GM23338 (cell line): ENCODE measurements at regions not wholly inside any gene's neighbourhood (a gene's known extent, or its start where the extent isn't known, plus 50 kb on each side); places are given as distances from the start of the nearest gene placed in this dataset.

Source experiments
- ATAC-seq: fragments of 200-7000 bp; cut with Tn5 transposase; 3 replicates; pipeline ENCODE4 v1.9.1; 2020
- DNase-seq: peaks from one replicate; pipeline ENCODE4 v3.0.0-alpha.2; 2015; ENCODE audit warnings: low spot score
- H2AFZ ChIP-seq: fragments of 200-600 bp; sonication (generic); 2 replicates; pipeline ENCODE4 v1.8.0; 2016; ENCODE audit warnings: antibody characterized with exemption, mild to moderate bottlenecking, moderate library complexity
- H3F3A ChIP-seq: fragments of 200-600 bp; sonication (generic); replicated peaks from 2 replicates; pipeline ENCODE4 v1.8.0; 2017; ENCODE audit warnings: antibody characterized with exemption, mixed run types, low read depth
- H3K27ac ChIP-seq: fragments of 200-600 bp; sonication (generic); 2 replicates; pipeline ENCODE4 v1.6.1; 2016; ENCODE audit warnings: low read depth
- H3K27me3 ChIP-seq: fragments of 200-600 bp; sonication (generic); 2 replicates; pipeline ENCODE4 v1.8.0; 2016; ENCODE audit warnings: mild to moderate bottlenecking, mixed run types, moderate library complexity; ENCODE audit not compliant: insufficient read depth
- H3K36me3 ChIP-seq: fragments of 200-600 bp; sonication (generic); 2 replicates; pipeline ENCODE4 v1.8.0; 2016; ENCODE audit warnings: mild to moderate bottlenecking; ENCODE audit not compliant: insufficient read depth
- H3K4me1 ChIP-seq: fragments of 200-600 bp; sonication (generic); 2 replicates; pipeline ENCODE4 v1.8.0; 2016; ENCODE audit warnings: mild to moderate bottlenecking, moderate library complexity; ENCODE audit not compliant: insufficient read depth
- H3K4me2 ChIP-seq: fragments of 200-600 bp; sonication (generic); 2 replicates; pipeline ENCODE4 v1.7.1; 2017; ENCODE audit warnings: mixed run types
- H3K4me3 ChIP-seq: fragments of 200-600 bp; sonication (generic); 2 replicates; pipeline ENCODE4 v1.6.1; 2016; ENCODE audit warnings: mixed run types
- H3K79me2 ChIP-seq: fragments of 200-600 bp; sonication (generic); replicated peaks from 2 replicates; pipeline ENCODE4 v1.8.0; 2017; ENCODE audit warnings: mild to moderate bottlenecking; ENCODE audit not compliant: insufficient read depth
- H3K9me2 ChIP-seq: fragments of 200-600 bp; sonication (generic); 2 replicates; pipeline ENCODE4 v1.8.0; 2017; ENCODE audit not compliant: insufficient read depth
- H4K20me1 ChIP-seq: fragments of 200-600 bp; sonication (generic); replicated peaks from 2 replicates; pipeline ENCODE4 v1.8.0; 2017; ENCODE audit warnings: mild to moderate bottlenecking; ENCODE audit not compliant: insufficient read depth
- H3K27ac Mint-ChIP-seq: 2 replicates; pipeline ENCODE4 v1.8.0; 2020; ENCODE audit warnings: inconsistent platforms, mild to moderate bottlenecking, moderate library complexity, mixed read lengths
- H3K27me3 Mint-ChIP-seq: 3 replicates; pipeline ENCODE4 v1.8.0; 2022; ENCODE audit warnings: low read depth, mild to moderate bottlenecking, moderate library complexity, mixed read lengths, inconsistent platforms; ENCODE audit not compliant: insufficient read depth, poor library complexity
- H3K36me3 Mint-ChIP-seq: 3 replicates; pipeline ENCODE4 v1.8.0; 2021; ENCODE audit warnings: low read depth, mild to moderate bottlenecking, inconsistent platforms, moderate library complexity, mixed read lengths
- H3K4me1 Mint-ChIP-seq: 3 replicates; pipeline ENCODE4 v1.8.0; 2020; ENCODE audit warnings: mild to moderate bottlenecking, inconsistent platforms, mixed read lengths
- H3K4me3 Mint-ChIP-seq: 3 replicates; pipeline ENCODE4 v1.8.0; 2021; ENCODE audit warnings: moderate library complexity, mild to moderate bottlenecking, inconsistent platforms, mixed read lengths
- H3K9me3 Mint-ChIP-seq: 3 replicates; pipeline ENCODE4 v1.8.0; 2020; ENCODE audit warnings: moderate library complexity, mild to moderate bottlenecking, inconsistent platforms, mixed read lengths
- CREB1 ChIP-seq: fragments of 250-450 bp; sonication (Bioruptor Pico); IDR thresholded peaks from 2 replicates; pipeline ENCODE4 v1.5.0; 2020; ENCODE audit warnings: low read depth, mild to moderate bottlenecking, moderate library complexity
- EZH2 ChIP-seq: fragments of 200-600 bp; sonication (generic); IDR thresholded peaks from one replicate; pipeline ENCODE4 v1.8.0; 2017; ENCODE audit warnings: antibody characterized with exemption, mild to moderate bottlenecking, low read depth; ENCODE audit not compliant: unreplicated experiment
- JUNB ChIP-seq: IDR thresholded peaks from one replicate; pipeline ENCODE4 v1.6.1; 2016; ENCODE audit warnings: antibody characterized with exemption; ENCODE audit not compliant: unreplicated experiment
- POLR2AphosphoS5 ChIP-seq: IDR thresholded peaks from 2 replicates; pipeline ENCODE4 v1.6.1; 2016; ENCODE audit warnings: antibody characterized with exemption, low read depth
- ZNF114 ChIP-seq: fragments of 250-450 bp; sonication (Bioruptor Pico); IDR thresholded peaks from 2 replicates; pipeline ENCODE4 v1.5.0; 2020; ENCODE audit warnings: mild to moderate bottlenecking, moderate library complexity
- ZNF331 ChIP-seq: fragments of 250-450 bp; sonication (Bioruptor Pico); IDR thresholded peaks from 2 replicates; pipeline ENCODE4 v1.5.0; 2020; ENCODE audit warnings: low read depth, mild to moderate bottlenecking, moderate library complexity
- TF ChIP-seq, protein P1 (sequence below), 2 experiments: fragments of 200-600 bp in 1 of 2; sonication (generic) in 1 of 2; conservative IDR thresholded peaks; 2 replicates each; pipeline versions ENCODE4 v1.5.1 to v1.6.1; 2016 to 2017; ENCODE audit warnings: antibody characterized with exemption in 2 of 2, low read depth in 2 of 2, mild to moderate bottlenecking in 2 of 2, moderate library complexity in 1 of 2
- TF ChIP-seq, protein P2 (sequence below): IDR thresholded peaks from one replicate; pipeline ENCODE4 v1.6.1; 2018; ENCODE audit warnings: antibody characterized with exemption; ENCODE audit not compliant: unreplicated experiment

DNA sequence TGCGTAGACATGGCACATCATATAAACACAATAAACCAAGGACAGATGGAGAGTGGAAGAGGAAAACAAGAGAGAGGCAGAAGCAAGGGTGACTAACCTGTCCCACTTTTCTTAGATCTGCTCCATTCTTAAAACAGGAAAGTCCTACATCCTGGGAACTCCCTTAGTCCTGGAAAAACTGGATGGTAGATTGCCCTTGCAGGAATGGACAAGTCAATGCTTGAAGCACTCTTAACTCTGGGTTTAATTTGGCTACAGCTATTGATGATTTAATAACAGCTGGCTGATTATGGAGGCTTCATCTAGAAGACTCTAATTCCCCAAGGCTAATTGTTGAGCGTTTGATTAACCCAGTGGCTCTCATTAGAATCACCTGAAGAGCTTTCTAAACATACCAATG is 258.8 kb downstream of the MIAT start:
- TF ChIP-seq, protein P1, sequence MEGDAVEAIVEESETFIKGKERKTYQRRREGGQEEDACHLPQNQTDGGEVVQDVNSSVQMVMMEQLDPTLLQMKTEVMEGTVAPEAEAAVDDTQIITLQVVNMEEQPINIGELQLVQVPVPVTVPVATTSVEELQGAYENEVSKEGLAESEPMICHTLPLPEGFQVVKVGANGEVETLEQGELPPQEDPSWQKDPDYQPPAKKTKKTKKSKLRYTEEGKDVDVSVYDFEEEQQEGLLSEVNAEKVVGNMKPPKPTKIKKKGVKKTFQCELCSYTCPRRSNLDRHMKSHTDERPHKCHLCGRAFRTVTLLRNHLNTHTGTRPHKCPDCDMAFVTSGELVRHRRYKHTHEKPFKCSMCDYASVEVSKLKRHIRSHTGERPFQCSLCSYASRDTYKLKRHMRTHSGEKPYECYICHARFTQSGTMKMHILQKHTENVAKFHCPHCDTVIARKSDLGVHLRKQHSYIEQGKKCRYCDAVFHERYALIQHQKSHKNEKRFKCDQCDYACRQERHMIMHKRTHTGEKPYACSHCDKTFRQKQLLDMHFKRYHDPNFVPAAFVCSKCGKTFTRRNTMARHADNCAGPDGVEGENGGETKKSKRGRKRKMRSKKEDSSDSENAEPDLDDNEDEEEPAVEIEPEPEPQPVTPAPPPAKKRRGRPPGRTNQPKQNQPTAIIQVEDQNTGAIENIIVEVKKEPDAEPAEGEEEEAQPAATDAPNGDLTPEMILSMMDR (conservative IDR thresholded peaks at IDR 0.05; ENCODE audit: low read depth in 2 of 2), result no peak
- no peak for TF ChIP-seq POLR2AphosphoS5
- no peaks in the 10 kb centered on the region for H3F3A ChIP-seq
- no peak overlapping the region for H3K4me3 Mint-ChIP-seq
- no peak overlapping the region for H3K27ac Mint-ChIP-seq
- peaks cover 14% of the 10 kb centered on the region for H3K4me1 ChIP-seq
- H3K36me3 Mint-ChIP-seq, result no peaks in the 10 kb centered on the region
- H3K36me3 ChIP-seq, result no peaks in the 10 kb centered on the region
- no peak overlapping the region; the same call in 1 of the 2 replicates for H2AFZ ChIP-seq
- H3K9me2 ChIP-seq, result 0 out of 2 replicates have a peak, but pooled peaks cover 6% of the 10 kb centered on the region
- no peaks in the 10 kb centered on the region for H3K79me2 ChIP-seq
- no peak overlapping the region for H3K4me2 ChIP-seq
- no peak for ATAC-seq
- no peak overlapping the region for H3K4me3 ChIP-seq
- no peak for DNase-seq
- H4K20me1 ChIP-seq, result no peaks in the 10 kb centered on the region
- H3K27me3 Mint-ChIP-seq, result peaks cover 16% of the 10 kb centered on the region
- no peaks in the 10 kb centered on the region for H3K9me3 Mint-ChIP-seq
- no peak overlapping the region for H3K27ac ChIP-seq
- H3K27me3 ChIP-seq, result no peaks in the 10 kb centered on the region
- H3K4me1 Mint-ChIP-seq, result peaks cover 29% of the 10 kb centered on the region

DNA sequence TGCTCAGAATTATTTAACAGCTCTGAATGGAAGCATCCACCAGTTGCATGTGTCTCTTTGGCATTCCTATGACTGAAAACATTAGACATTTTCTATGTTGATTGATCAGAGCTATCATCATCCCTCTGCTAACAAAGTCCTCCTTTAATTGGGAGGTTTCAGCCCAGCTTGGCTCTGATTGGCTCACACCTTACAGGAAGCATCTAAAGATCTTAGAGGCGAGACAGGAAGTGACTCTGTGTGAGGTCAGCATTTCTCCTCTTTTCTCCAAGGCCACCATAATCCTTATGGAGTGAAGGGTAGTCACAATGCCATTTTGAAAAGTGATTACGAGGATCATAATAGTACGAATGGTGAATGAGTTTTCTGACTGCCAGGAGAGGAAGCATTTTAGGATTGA is 260.8 kb downstream of the MIAT start:
- H3K9me3 Mint-ChIP-seq, result no peaks in the 10 kb centered on the region
- Histone ChIP-seq H3K4me2 (no peak overlapping the region), H3K36me3 (no peaks in the 10 kb centered on the region), H3K79me2 (no peaks in the 10 kb centered on the region), H3K4me3 (no peak overlapping the region), H3K27ac (no peak overlapping the region), H2AFZ (0 out of 2 replicates have a peak overlapping the region, but pooled peaks have one; percentile 2), H3K4me1 (peaks cover 7% of the 10 kb centered on the region), H3K27me3 (no peaks in the 10 kb centered on the region), H3F3A (no peaks in the 10 kb centered on the region), H4K20me1 (no peaks in the 10 kb centered on the region), H3K9me2 (0 out of 2 replicates have a peak, but pooled peaks cover 6% of the 10 kb centered on the region)
- H3K36me3 Mint-ChIP-seq, result no peaks in the 10 kb centered on the region
- no peak overlapping the region for H3K27ac Mint-ChIP-seq
- peaks cover 16% of the 10 kb centered on the region for H3K4me1 Mint-ChIP-seq
- DNase-seq (no peak), ATAC-seq (no peak)
- H3K27me3 Mint-ChIP-seq, result peaks cover 7% of the 10 kb centered on the region
- no peak overlapping the region for H3K4me3 Mint-ChIP-seq
- TF ChIP-seq EZH2, result no peak
- TF ChIP-seq JUNB, result no peak
- no peak for TF ChIP-seq ZNF114
- no peak for TF ChIP-seq ZNF331
- no peak for TF ChIP-seq CREB1
- TF ChIP-seq, protein P1 (conservative IDR thresholded peaks at IDR 0.05; ENCODE audit: low read depth in 2 of 2), result no peak
- TF ChIP-seq, protein P2, sequence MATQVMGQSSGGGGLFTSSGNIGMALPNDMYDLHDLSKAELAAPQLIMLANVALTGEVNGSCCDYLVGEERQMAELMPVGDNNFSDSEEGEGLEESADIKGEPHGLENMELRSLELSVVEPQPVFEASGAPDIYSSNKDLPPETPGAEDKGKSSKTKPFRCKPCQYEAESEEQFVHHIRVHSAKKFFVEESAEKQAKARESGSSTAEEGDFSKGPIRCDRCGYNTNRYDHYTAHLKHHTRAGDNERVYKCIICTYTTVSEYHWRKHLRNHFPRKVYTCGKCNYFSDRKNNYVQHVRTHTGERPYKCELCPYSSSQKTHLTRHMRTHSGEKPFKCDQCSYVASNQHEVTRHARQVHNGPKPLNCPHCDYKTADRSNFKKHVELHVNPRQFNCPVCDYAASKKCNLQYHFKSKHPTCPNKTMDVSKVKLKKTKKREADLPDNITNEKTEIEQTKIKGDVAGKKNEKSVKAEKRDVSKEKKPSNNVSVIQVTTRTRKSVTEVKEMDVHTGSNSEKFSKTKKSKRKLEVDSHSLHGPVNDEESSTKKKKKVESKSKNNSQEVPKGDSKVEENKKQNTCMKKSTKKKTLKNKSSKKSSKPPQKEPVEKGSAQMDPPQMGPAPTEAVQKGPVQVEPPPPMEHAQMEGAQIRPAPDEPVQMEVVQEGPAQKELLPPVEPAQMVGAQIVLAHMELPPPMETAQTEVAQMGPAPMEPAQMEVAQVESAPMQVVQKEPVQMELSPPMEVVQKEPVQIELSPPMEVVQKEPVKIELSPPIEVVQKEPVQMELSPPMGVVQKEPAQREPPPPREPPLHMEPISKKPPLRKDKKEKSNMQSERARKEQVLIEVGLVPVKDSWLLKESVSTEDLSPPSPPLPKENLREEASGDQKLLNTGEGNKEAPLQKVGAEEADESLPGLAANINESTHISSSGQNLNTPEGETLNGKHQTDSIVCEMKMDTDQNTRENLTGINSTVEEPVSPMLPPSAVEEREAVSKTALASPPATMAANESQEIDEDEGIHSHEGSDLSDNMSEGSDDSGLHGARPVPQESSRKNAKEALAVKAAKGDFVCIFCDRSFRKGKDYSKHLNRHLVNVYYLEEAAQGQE, result no peak
